BLaER1 treated with 17β-estradiol and CSF1 and Interleukin-3, amounts not matched to agents 10 nM and 100 nM (cell line): ENCODE measurements at regions not wholly inside any gene's neighbourhood (a gene's known extent, or its start where the extent isn't known, plus 50 kb on each side); places are given as distances from the start of the nearest gene placed in this dataset.

Experiments used
- H3K27ac ChIP-seq, 11 experiments: shearing (Covaris generic); formaldehyde crosslinking; 2 replicates each; pipeline ENCODE4 v1.8.1; 2022
- H3K27me3 ChIP-seq, 11 experiments: shearing (Covaris generic); formaldehyde crosslinking; 2 replicates each; pipeline ENCODE4 v1.8.1; 2022
- H3K36me3 ChIP-seq, 11 experiments: shearing (Covaris generic); formaldehyde crosslinking; 2 replicates each; pipeline ENCODE4 v1.8.1; 2022
- H3K4me1 ChIP-seq, 10 experiments: shearing (Covaris generic); formaldehyde crosslinking; 2 replicates each; pipeline ENCODE4 v1.8.1; 2022
- H3K4me2 ChIP-seq, 11 experiments: shearing (Covaris generic); formaldehyde crosslinking; 2 replicates each; pipeline ENCODE4 v1.8.1; 2022
- H3K4me3 ChIP-seq, 10 experiments: shearing (Covaris generic); formaldehyde crosslinking; 2 replicates each; pipeline ENCODE4 v1.8.1; 2022
- H3K9ac ChIP-seq, 11 experiments: shearing (Covaris generic); formaldehyde crosslinking; 2 replicates each; pipeline ENCODE4 v1.8.1; 2022
- H3K9me3 ChIP-seq, 11 experiments: shearing (Covaris generic); formaldehyde crosslinking; replicated peaks in 1 of 11; 2 replicates each; pipeline ENCODE4 v1.8.1; 2022
- H4K20me1 ChIP-seq, 11 experiments: shearing (Covaris generic); formaldehyde crosslinking; 2 replicates each; pipeline ENCODE4 v1.8.1; 2022
- Cebpa-rat ChIP-seq, 11 experiments: shearing (Covaris generic); IDR thresholded peaks; 2 replicates each; pipeline ENCODE4 v1.8.1; 2022

DNA sequence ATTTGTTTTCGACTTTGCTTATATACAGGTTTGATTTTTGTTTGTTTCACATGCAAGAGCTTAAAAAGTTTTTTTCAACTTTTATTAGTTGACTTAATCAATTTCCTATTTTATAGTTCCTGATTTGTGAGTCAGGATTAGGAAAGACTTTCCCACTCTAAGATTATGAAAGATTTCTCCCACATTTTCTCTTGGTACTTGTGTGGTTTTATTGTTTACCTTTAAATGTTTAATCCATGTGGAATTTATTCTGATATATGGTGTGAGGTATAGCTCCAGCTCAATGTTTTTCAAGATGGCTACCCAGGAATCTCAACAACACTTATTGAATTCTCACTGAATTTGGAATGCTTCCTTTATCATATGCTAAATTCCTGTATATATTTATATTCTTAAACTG is 117.8 kb upstream of the LGALSL start:
- no peak for TF ChIP-seq Cebpa-rat (IDR thresholded peaks at IDR 0.05)
- peaks cover 0 to 8% (median 0%) of the 10 kb centered on the region in 11 experiments; a peak in 1 of 22 replicates for H3K9me3 ChIP-seq
- H3K4me2 ChIP-seq, result no peak overlapping the region
- no peak overlapping the region for H3K9ac ChIP-seq
- H3K36me3 ChIP-seq, result no peaks in the 10 kb centered on the region
- H3K4me1 ChIP-seq, result 0 out of 20 replicates have a peak, but pooled peaks cover 0 to 2% (median 0%) of the 10 kb centered on the region in 10 experiments
- H3K27me3 ChIP-seq, result no peaks in the 10 kb centered on the region
- no peak overlapping the region for H3K27ac ChIP-seq
- H3K4me3 ChIP-seq, result no peak overlapping the region
- no peaks in the 10 kb centered on the region for H4K20me1 ChIP-seq

DNA sequence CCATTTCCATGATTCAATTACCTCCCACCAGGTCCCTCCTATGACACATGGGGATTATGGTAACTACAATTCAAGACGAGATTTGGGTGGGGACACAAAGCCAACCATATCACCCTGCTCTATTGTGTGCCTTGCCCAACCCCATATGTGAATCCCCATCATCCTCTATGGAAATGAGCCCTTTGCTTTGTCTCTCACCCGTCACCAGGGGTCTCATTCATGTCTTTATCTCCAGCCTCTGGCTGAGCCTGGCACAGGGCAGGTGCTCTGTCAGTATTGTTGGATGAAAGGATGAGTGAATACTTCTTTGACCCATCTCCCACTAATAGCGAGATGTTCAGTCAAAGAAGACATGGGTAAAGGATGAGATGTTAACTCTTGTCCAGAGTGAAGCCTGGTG is 116.6 kb upstream of the LGALSL start:
- Histone ChIP-seq H3K9ac (no peak overlapping the region), H4K20me1 (no peaks in the 10 kb centered on the region), H3K27ac (no peak overlapping the region), H3K4me1 (no peaks in the 10 kb centered on the region), H3K27me3 (no peaks in the 10 kb centered on the region), H3K9me3 (peaks cover 0 to 8% (median 0%) of the 10 kb centered on the region in 11 experiments; a peak in 1 of 22 replicates), H3K4me3 (no peak overlapping the region), H3K4me2 (no peak overlapping the region), H3K36me3 (no peaks in the 10 kb centered on the region)
- TF ChIP-seq Cebpa-rat (IDR thresholded peaks at IDR 0.05), result no peak

GRCh38 chr2:64338108-64338507 is 115.9 kb upstream of the LGALSL start:
- Histone ChIP-seq H3K9ac (no peak overlapping the region), H3K27ac (no peak overlapping the region), H3K4me2 (no peak overlapping the region), H3K27me3 (no peaks in the 10 kb centered on the region), H4K20me1 (no peaks in the 10 kb centered on the region), H3K9me3 (peaks cover 0 to 8% (median 0%) of the 10 kb centered on the region in 11 experiments; a peak in 1 of 22 replicates), H3K4me3 (no peak overlapping the region), H3K4me1 (no peaks in the 10 kb centered on the region), H3K36me3 (no peaks in the 10 kb centered on the region)
- TF ChIP-seq Cebpa-rat (IDR thresholded peaks at IDR 0.05), result no peak

DNA sequence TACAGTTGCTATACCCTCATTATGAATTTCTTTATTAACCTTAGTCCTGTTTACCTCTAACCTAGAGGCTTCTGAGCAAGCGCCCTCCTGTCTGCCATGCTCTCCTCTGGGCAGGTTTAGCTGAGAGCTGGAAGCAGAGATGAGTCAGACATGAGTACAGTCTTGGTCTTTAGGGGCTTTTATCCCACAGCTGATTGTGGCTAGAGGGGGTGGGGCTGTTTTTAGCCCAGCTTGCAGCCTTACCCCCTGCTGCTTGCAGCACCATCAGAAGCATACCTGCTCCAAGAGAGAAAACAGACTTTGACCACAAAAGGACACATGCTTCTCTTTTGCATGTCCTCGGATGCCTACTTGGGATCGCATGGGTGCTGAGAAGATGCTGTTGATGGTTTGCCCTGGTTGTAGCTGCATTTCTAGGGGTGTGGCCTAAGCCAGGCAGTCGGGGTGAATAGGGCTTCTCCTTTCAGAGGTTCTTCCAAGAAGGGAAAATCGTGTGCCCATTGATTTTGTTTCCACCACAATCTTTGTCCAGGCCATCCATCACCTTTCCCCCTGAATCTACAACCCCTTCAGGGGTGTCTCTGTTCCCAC is 115.0 kb upstream of the LGALSL start:
- no peak overlapping the region for H3K9ac ChIP-seq
- no peaks in the 10 kb centered on the region for H3K27me3 ChIP-seq
- TF ChIP-seq Cebpa-rat (IDR thresholded peaks at IDR 0.05), result no peak
- H3K4me2 ChIP-seq, result no peak overlapping the region
- H3K36me3 ChIP-seq, result no peaks in the 10 kb centered on the region
- peaks cover 0 to 8% (median 0%) of the 10 kb centered on the region in 11 experiments; a peak in 1 of 22 replicates for H3K9me3 ChIP-seq
- H3K27ac ChIP-seq, result no peak overlapping the region
- H3K4me3 ChIP-seq, result no peak overlapping the region
- no peaks in the 10 kb centered on the region for H3K4me1 ChIP-seq
- H4K20me1 ChIP-seq, result no peaks in the 10 kb centered on the region

DNA sequence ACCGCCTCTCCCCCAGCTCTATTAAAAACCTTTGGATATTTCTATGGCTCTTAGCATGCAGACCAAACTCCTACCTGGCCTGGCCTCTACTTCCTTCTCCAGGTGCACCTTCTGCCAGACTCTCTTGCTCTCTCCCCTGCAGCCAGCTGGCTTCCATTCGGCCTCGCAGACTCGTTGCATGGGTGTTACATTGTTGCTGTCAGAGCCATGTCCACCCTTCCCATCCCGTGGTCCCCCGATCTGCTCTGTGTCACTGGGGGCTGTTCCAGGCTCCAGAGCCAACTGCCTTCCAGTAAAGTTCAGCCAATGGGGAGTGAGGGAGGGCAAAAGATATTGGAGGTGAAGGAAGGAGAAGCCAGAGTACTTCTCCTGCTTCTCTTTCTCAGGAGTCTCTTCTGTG is 112.5 kb upstream of the LGALSL start:
- peaks cover 0 to 8% (median 0%) of the 10 kb centered on the region in 11 experiments; a peak in 1 of 22 replicates for H3K9me3 ChIP-seq
- no peaks in the 10 kb centered on the region for H3K36me3 ChIP-seq
- no peaks in the 10 kb centered on the region for H4K20me1 ChIP-seq
- H3K27me3 ChIP-seq, result no peaks in the 10 kb centered on the region
- no peak overlapping the region for H3K4me3 ChIP-seq
- no peak overlapping the region for H3K9ac ChIP-seq
- H3K27ac ChIP-seq, result no peak overlapping the region
- no peak overlapping the region for H3K4me2 ChIP-seq
- no peak for TF ChIP-seq Cebpa-rat (IDR thresholded peaks at IDR 0.05)
- H3K4me1 ChIP-seq, result no peaks in the 10 kb centered on the region

- no peak for TF ChIP-seq Cebpa-rat (IDR thresholded peaks at IDR 0.05)
- H3K4me3 ChIP-seq, result no peak overlapping the region
- H3K9ac ChIP-seq, result no peak overlapping the region
- H3K4me1 ChIP-seq, result no peaks in the 10 kb centered on the region
- no peaks in the 10 kb centered on the region for H3K27me3 ChIP-seq
- no peaks in the 10 kb centered on the region for H4K20me1 ChIP-seq
- H3K36me3 ChIP-seq, result no peaks in the 10 kb centered on the region
- H3K9me3 ChIP-seq, result peaks cover 0 to 2% (median 0%) of the 10 kb centered on the region in 11 experiments; a peak in 1 of 22 replicates
- H3K4me2 ChIP-seq, result no peak overlapping the region
- H3K27ac ChIP-seq, result no peak overlapping the region
Measured at GRCh38 chr2:64342195-64343099, 111.5 kb upstream of the LGALSL start.

- Histone ChIP-seq H3K4me3 (no peak overlapping the region), H3K4me2 (no peak overlapping the region), H3K36me3 (no peaks in the 10 kb centered on the region), H3K27me3 (no peaks in the 10 kb centered on the region), H3K9me3 (no peaks in the 10 kb centered on the region), H3K27ac (no peak overlapping the region), H4K20me1 (no peaks in the 10 kb centered on the region), H3K4me1 (no peaks in the 10 kb centered on the region), H3K9ac (no peak overlapping the region)
- TF ChIP-seq Cebpa-rat (IDR thresholded peaks at IDR 0.05), result no peak
Measured at GRCh38 chr2:64344999-64345576, 108.9 kb upstream of the LGALSL start.

- no peak overlapping the region for H3K27ac ChIP-seq
Measured at GRCh38 chr2:64345998-64346397, 108.0 kb upstream of the LGALSL start.

GRCh38 chr2:64348386-64349130 is 105.4 kb upstream of the LGALSL start:
- no peak for TF ChIP-seq Cebpa-rat (IDR thresholded peaks at IDR 0.05)
- H3K4me1 ChIP-seq, result no peaks in the 10 kb centered on the region
- H3K27me3 ChIP-seq, result no peaks in the 10 kb centered on the region
- no peaks in the 10 kb centered on the region for H4K20me1 ChIP-seq
- H3K4me3 ChIP-seq, result no peak overlapping the region
- H3K36me3 ChIP-seq, result no peaks in the 10 kb centered on the region
- H3K4me2 ChIP-seq, result no peak overlapping the region
- H3K9ac ChIP-seq, result no peak overlapping the region
- H3K27ac ChIP-seq, result no peak overlapping the region
- peaks cover 0 to 13% (median 8%) of the 10 kb centered on the region in 11 experiments; a peak in 9 of 22 replicates for H3K9me3 ChIP-seq

More at GRCh38 chr2:64345998-64346397, 108.0 kb upstream of the LGALSL start:
- Histone ChIP-seq H4K20me1 (no peaks in the 10 kb centered on the region), H3K4me3 (no peak overlapping the region), H3K9ac (no peak overlapping the region), H3K9me3 (no peaks in the 10 kb centered on the region), H3K4me1 (no peaks in the 10 kb centered on the region), H3K36me3 (no peaks in the 10 kb centered on the region), H3K27me3 (no peaks in the 10 kb centered on the region), H3K4me2 (no peak overlapping the region)
- no peak for TF ChIP-seq Cebpa-rat (IDR thresholded peaks at IDR 0.05)
